ENCODE measurements at regions not wholly inside any gene's neighbourhood (a gene's known extent, or its start where the extent isn't known, plus 50 kb on each side); places are given as distances from the start of the nearest gene placed in this dataset.

DNA sequence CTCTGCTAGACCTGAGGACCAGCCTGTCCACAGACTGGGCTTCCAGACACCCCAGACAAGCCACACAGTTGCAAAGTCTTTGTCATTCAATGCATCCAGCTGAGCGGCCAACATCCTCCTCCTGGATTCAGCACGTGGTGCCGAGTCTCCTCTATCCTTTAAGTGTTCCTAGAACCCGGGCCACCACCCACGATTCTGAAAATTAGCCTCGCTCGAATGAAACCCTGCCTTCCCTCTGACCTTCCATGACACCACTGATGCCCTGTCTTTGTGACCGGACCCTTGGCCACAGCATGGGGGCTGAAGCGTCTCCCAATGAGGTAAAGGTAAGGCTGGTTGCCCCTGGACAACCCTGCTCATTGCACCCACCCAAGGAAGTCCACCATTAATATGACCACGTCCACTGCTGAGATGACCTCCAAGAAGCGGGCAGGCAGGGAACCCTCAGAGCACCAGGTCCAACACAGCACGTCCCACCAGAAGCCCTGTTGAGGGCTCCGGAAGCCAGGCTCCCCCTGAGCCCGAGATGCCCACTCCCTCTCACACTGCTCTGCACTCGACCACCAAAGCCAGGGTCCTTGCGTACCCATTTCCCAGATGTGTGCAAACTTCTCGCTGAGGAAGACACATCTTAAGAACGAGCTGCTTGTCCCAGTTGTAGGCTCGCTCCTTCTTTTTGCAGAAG is 279.0 kb downstream of the CTTN start:
- TF ChIP-seq CTCF (conservative IDR thresholded peaks at IDR 0.05 in 1 of 2, IDR thresholded peaks at IDR 0.05 in 1 of 2; ENCODE audit: low read depth in 1 of 2, low read length in 2 of 2) (no peak), EZH2 (IDR thresholded peaks at IDR 0.05; ENCODE audit: low read length, missing control alignments) (no peak)
